CD8-positive, alpha-beta memory T cell (primary cell): ENCODE measurements at regions not wholly inside any gene's neighbourhood (a gene's known extent, or its start where the extent isn't known, plus 50 kb on each side); places are given as distances from the start of the nearest gene placed in this dataset.

ENCODE experiments used
- CTCF ChIA-PET: fragments of 350-600 bp; sonication (Branson Sonifier 250); formaldehyde crosslinking; loops from one replicate; lab custom pipeline; 2021; ENCODE audit warnings: antibody characterized with exemption; lab: Charles Lee
- POLR2A ChIA-PET: fragments of 350-600 bp; sonication (Branson Sonifier 250); formaldehyde crosslinking; loops from one replicate; lab custom pipeline; 2021; ENCODE audit warnings: antibody characterized with exemption; lab: Charles Lee
- DNase-seq, 5 donors: peaks; one replicate each; pipeline versions ENCODE4 v3.0.0 to v3.0.0-alpha.2; 2020 to 2022; ENCODE audit warnings: mixed read lengths in 1 of 5
- H3K27ac ChIP-seq: one replicate; pipeline ENCODE4 v1.7.0; 2013; ENCODE audit warnings: low read depth, mild to moderate bottlenecking, low read length, moderate library complexity
- H3K27me3 ChIP-seq: 2 replicates; pipeline ENCODE4 v1.7.0; 2013; ENCODE audit warnings: low read length, mild to moderate bottlenecking; ENCODE audit not compliant: insufficient read depth, poor library complexity, severe bottlenecking
- H3K36me3 ChIP-seq: 2 replicates; pipeline ENCODE4 v1.7.0; 2013; ENCODE audit warnings: mild to moderate bottlenecking, low read length, moderate library complexity; ENCODE audit not compliant: insufficient read depth
- H3K4me1 ChIP-seq: 2 replicates; pipeline ENCODE4 v1.7.0; 2013; ENCODE audit warnings: mild to moderate bottlenecking, low read length, moderate library complexity; ENCODE audit not compliant: insufficient read depth
- H3K4me3 ChIP-seq: 2 replicates; pipeline ENCODE4 v1.7.0; 2013; ENCODE audit warnings: mild to moderate bottlenecking, low read length
- H3K9me3 ChIP-seq: 2 replicates; pipeline ENCODE4 v1.7.0; 2013; ENCODE audit warnings: mild to moderate bottlenecking, low read length
- H3K27ac Mint-ChIP-seq, 8 donors: one replicate each; pipeline ENCODE4 v1.8.0; 2020 to 2021; ENCODE audit warnings: mixed read lengths in 8 of 8, mild to moderate bottlenecking in 6 of 8, inconsistent platforms in 3 of 8, moderate library complexity in 3 of 8
- H3K27me3 Mint-ChIP-seq, 2 donors: one replicate each; pipeline ENCODE4 v1.8.0; 2020 to 2021; ENCODE audit warnings: mixed read lengths in 2 of 2, mild to moderate bottlenecking in 1 of 2, moderate library complexity in 1 of 2
- H3K36me3 Mint-ChIP-seq, 3 donors: one replicate each; pipeline ENCODE4 v1.8.0; 2020 to 2021; ENCODE audit warnings: mixed read lengths in 3 of 3, inconsistent platforms in 1 of 3, mild to moderate bottlenecking in 1 of 3
- H3K4me1 Mint-ChIP-seq, 3 donors: one replicate each; pipeline ENCODE4 v1.8.0; 2020 to 2021; ENCODE audit warnings: mixed read lengths in 3 of 3, inconsistent platforms in 1 of 3, mild to moderate bottlenecking in 1 of 3
- H3K4me3 Mint-ChIP-seq, 7 donors: one replicate each; pipeline ENCODE4 v1.8.0; 2020 to 2021; ENCODE audit warnings: mixed read lengths in 7 of 7, mild to moderate bottlenecking in 6 of 7, moderate library complexity in 4 of 7, inconsistent platforms in 2 of 7
- H3K9me3 Mint-ChIP-seq, 5 donors: one replicate each; pipeline ENCODE4 v1.8.0; 2020 to 2022; ENCODE audit warnings: mixed read lengths in 5 of 5, mild to moderate bottlenecking in 3 of 5, moderate library complexity in 2 of 5, inconsistent platforms in 1 of 5

GRCh38 chr1:222331340-222331739 lies 216.6 kb downstream of the HHIPL2 start:
- Histone ChIP-seq H3K4me3 (no peak overlapping the region), H3K9me3 (no peaks in the 10 kb centered on the region), H3K36me3 (no peaks in the 10 kb centered on the region), H3K4me1 (no peaks in the 10 kb centered on the region), H3K27ac (no peak overlapping the region), H3K27me3 (no peaks in the 10 kb centered on the region)
- Mint-ChIP-seq H3K9me3 (no peaks in the 10 kb centered on the region), H3K4me1 (no peaks in the 10 kb centered on the region), H3K36me3 (peaks cover 0 to 1% (median 0%) of the 10 kb centered on the region in 3 donors), H3K27ac (no peak overlapping the region), H3K27me3 (peaks cover 0 to 5% of the 10 kb centered on the region in 2 donors), H3K4me3 (no peak overlapping the region)
- no peak for DNase-seq
- POLR2A ChIA-PET: no interaction called here
- CTCF ChIA-PET: interaction anchor here (1.5 kb wide), 1 partner anchor 124 kb away, joined by 3 read pairs; no protein-coding TSS in a partner anchor

GRCh38 chr1:222329493-222330045 lies 218.3 kb downstream of the HHIPL2 start:
- POLR2A ChIA-PET: no interaction called here
- CTCF ChIA-PET: interaction anchor here (1.5 kb wide), 1 partner anchor 126 kb away, joined by 3 read pairs; no protein-coding TSS in a partner anchor
- no peak overlapping the region for H3K27ac Mint-ChIP-seq

DNA sequence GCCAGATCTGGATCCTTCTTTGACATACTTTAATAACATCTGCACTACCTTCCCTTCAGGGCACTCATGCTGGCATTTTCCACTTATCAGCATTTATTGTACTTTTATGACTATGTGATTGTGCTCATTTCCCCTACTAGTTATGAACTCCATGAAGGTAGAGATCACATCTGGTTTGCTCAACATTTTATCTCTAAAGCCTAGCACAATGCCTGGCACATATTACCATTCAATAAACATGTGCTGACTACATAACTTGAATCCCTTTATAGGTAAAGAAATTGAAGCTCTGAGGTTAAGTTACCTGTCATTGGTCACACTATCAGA lies 221.2 kb downstream of the HHIPL2 start:
- no peak for DNase-seq
- Histone ChIP-seq H3K27me3 (no peaks in the 10 kb centered on the region), H3K4me3 (no peak overlapping the region), H3K9me3 (no peaks in the 10 kb centered on the region), H3K4me1 (no peaks in the 10 kb centered on the region), H3K36me3 (no peaks in the 10 kb centered on the region), H3K27ac (no peak overlapping the region)
- Mint-ChIP-seq H3K4me3 (no peak overlapping the region), H3K4me1 (no peaks in the 10 kb centered on the region), H3K27ac (no peak overlapping the region), H3K36me3 (peaks cover 0 to 1% (median 0%) of the 10 kb centered on the region in 3 donors), H3K27me3 (peaks cover 0 to 5% of the 10 kb centered on the region in 2 donors), H3K9me3 (no peaks in the 10 kb centered on the region)
- CTCF ChIA-PET: no interaction called here
- POLR2A ChIA-PET: no interaction called here

More at GRCh38 chr1:222329493-222330045, 218.3 kb downstream of the HHIPL2 start:
- Histone ChIP-seq H3K4me1 (no peaks in the 10 kb centered on the region), H3K27me3 (no peaks in the 10 kb centered on the region), H3K36me3 (no peaks in the 10 kb centered on the region), H3K4me3 (no peak overlapping the region), H3K27ac (no peak overlapping the region), H3K9me3 (no peaks in the 10 kb centered on the region)
- Mint-ChIP-seq H3K4me1 (no peaks in the 10 kb centered on the region), H3K9me3 (no peaks in the 10 kb centered on the region), H3K36me3 (peaks cover 0 to 1% (median 0%) of the 10 kb centered on the region in 3 donors), H3K27me3 (peaks cover 0 to 5% of the 10 kb centered on the region in 2 donors), H3K4me3 (no peak overlapping the region)
- no peak for DNase-seq

GRCh38 chr1:222326006-222326709 lies 221.7 kb downstream of the HHIPL2 start:
- H3K36me3 Mint-ChIP-seq: peaks cover 0 to 1% (median 0%) of the 10 kb centered on the region in 3 donors
- ChIA-PET CTCF (no interaction called here), POLR2A (no interaction called here)
- no peak overlapping the region for H3K4me3 ChIP-seq
- H3K4me1 ChIP-seq: no peaks in the 10 kb centered on the region
- no peaks in the 10 kb centered on the region for H3K9me3 Mint-ChIP-seq
- no peaks in the 10 kb centered on the region for H3K27me3 ChIP-seq
- no peak overlapping the region for H3K27ac ChIP-seq
- H3K27ac Mint-ChIP-seq: no peak overlapping the region
- no peak overlapping the region for H3K4me3 Mint-ChIP-seq
- no peaks in the 10 kb centered on the region for H3K9me3 ChIP-seq
- DNase-seq: no peak
- no peaks in the 10 kb centered on the region for H3K4me1 Mint-ChIP-seq
- no peaks in the 10 kb centered on the region for H3K36me3 ChIP-seq
- peaks cover 1 to 5% of the 10 kb centered on the region in 2 donors for H3K27me3 Mint-ChIP-seq

- Histone ChIP-seq H3K9me3 (no peaks in the 10 kb centered on the region), H3K27me3 (no peaks in the 10 kb centered on the region), H3K4me1 (no peaks in the 10 kb centered on the region), H3K36me3 (no peaks in the 10 kb centered on the region), H3K27ac (no peak overlapping the region), H3K4me3 (no peak overlapping the region)
- POLR2A ChIA-PET: no interaction called here
- Mint-ChIP-seq H3K27me3 (peaks cover 5 to 6% of the 10 kb centered on the region in 2 donors), H3K27ac (no peak overlapping the region), H3K9me3 (no peaks in the 10 kb centered on the region), H3K4me3 (no peak overlapping the region), H3K36me3 (peaks cover 0 to 1% (median 0%) of the 10 kb centered on the region in 3 donors), H3K4me1 (no peaks in the 10 kb centered on the region)
- CTCF ChIA-PET: no interaction called here
- no peak for DNase-seq
Observed at GRCh38 chr1:222325506-222325905, 222.4 kb downstream of the HHIPL2 start.

DNA sequence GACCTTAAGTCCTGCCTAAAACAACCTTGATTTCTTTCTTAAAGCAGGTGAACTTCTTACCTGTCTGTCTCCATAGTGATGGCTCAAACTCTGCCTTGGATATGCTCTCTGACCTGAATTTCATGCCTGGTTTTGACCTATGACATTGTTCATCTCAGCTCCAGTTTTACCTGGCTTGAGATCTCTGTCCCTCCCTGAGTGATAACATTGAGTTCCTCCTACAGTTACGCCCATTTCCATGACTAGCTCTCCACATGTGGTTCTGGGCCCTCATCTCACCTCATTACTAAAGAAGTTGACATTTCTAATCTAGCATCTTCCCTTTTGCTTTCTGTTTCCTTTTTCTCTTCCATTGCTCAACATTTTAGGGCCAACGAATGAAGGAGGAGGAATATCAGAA lies 233.1 kb downstream of the HHIPL2 start:
- no peaks in the 10 kb centered on the region for H3K27me3 ChIP-seq
- ChIA-PET CTCF (no interaction called here), POLR2A (no interaction called here)
- Mint-ChIP-seq H3K27me3 (peaks cover 3 to 10% of the 10 kb centered on the region in 2 donors), H3K4me1 (peaks cover 0 to 5% (median 0%) of the 10 kb centered on the region in 3 donors), H3K4me3 (no peak overlapping the region), H3K27ac (no peak overlapping the region), H3K9me3 (peaks cover 0 to 3% (median 0%) of the 10 kb centered on the region in 5 donors), H3K36me3 (peaks cover 0 to 6% (median 3%) of the 10 kb centered on the region in 3 donors)
- H3K27ac ChIP-seq: no peak overlapping the region
- no peak for DNase-seq
- H3K36me3 ChIP-seq: no peaks in the 10 kb centered on the region
- no peak overlapping the region for H3K4me3 ChIP-seq
- no peaks in the 10 kb centered on the region for H3K4me1 ChIP-seq
- no peaks in the 10 kb centered on the region for H3K9me3 ChIP-seq

DNA sequence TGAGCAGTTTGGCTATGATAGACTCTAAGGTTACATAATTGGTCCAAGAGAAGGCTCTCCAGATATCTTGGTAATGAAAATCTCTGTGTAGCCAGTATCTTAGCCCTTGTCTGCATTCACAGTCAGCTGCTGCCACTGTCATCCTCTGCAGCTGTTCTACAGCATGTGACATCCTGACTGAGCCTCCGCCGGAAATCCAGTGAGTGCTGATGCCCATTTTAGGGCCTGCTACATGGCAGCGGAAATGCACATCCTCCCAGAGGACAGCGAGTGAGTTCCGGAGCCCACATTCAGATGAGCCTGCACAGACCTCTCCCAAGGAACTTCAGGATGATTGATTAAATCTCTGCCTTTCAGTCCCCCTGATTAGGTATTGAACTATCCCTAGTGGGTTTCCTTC lies 237.1 kb downstream of the HHIPL2 start:
- no peaks in the 10 kb centered on the region for H3K36me3 ChIP-seq
- peak overlapping the region in 1 of 8 donors; percentile 14 for H3K27ac Mint-ChIP-seq
- peaks cover 3 to 6% of the 10 kb centered on the region in 2 donors for H3K27me3 Mint-ChIP-seq
- peaks cover 0 to 5% (median 0%) of the 10 kb centered on the region in 3 donors for H3K4me1 Mint-ChIP-seq
- peaks cover 0 to 4% (median 0%) of the 10 kb centered on the region in 5 donors for H3K9me3 Mint-ChIP-seq
- no peaks in the 10 kb centered on the region for H3K9me3 ChIP-seq
- peaks cover 0 to 6% (median 0%) of the 10 kb centered on the region in 3 donors for H3K36me3 Mint-ChIP-seq
- H3K4me3 Mint-ChIP-seq: no peak overlapping the region
- no peaks in the 10 kb centered on the region for H3K27me3 ChIP-seq
- no peaks in the 10 kb centered on the region for H3K4me1 ChIP-seq
- no peak overlapping the region for H3K27ac ChIP-seq
- DNase-seq: peak in 3 of 5 donors; percentile 15 to 46 (median 23)
- POLR2A ChIA-PET: no interaction called here
- CTCF ChIA-PET: no interaction called here
- no peak overlapping the region for H3K4me3 ChIP-seq

GRCh38 chr1:222307621-222308020 lies 240.3 kb downstream of the HHIPL2 start:
- DNase-seq: no peak
- ChIA-PET CTCF (no interaction called here), POLR2A (no interaction called here)
- Mint-ChIP-seq H3K9me3 (peaks cover 0 to 4% (median 0%) of the 10 kb centered on the region in 5 donors), H3K36me3 (no peaks in the 10 kb centered on the region), H3K27me3 (peaks cover 3 to 5% of the 10 kb centered on the region in 2 donors), H3K27ac (peak overlapping the region in 1 of 8 donors; percentile 74), H3K4me1 (no peaks in the 10 kb centered on the region), H3K4me3 (no peak overlapping the region)
- Histone ChIP-seq H3K4me1 (no peaks in the 10 kb centered on the region), H3K9me3 (no peaks in the 10 kb centered on the region), H3K4me3 (no peak overlapping the region), H3K27ac (no peak overlapping the region), H3K27me3 (no peaks in the 10 kb centered on the region), H3K36me3 (no peaks in the 10 kb centered on the region)
